RWPE1 (cell line): ENCODE measurements at regions not wholly inside any gene's neighbourhood (a gene's known extent, or its start where the extent isn't known, plus 50 kb on each side); places are given as distances from the start of the nearest gene placed in this dataset.

Source experiments
- CTCF ChIA-PET: fragments of 350-600 bp; sonication (Branson Sonifier 250); formaldehyde crosslinking; extraction: SDS; loops from one replicate; lab custom pipeline; 2021; lab: Yijun Ruan, JAX
- POLR2A ChIA-PET: fragments of 400-600 bp; formaldehyde crosslinking; extraction: SDS; loops from one replicate; lab custom pipeline; 2020; ENCODE audit warnings: antibody characterized with exemption; ENCODE audit not compliant: low non-redundant PET; lab: Yijun Ruan, JAX
- DNase-seq: peaks from one replicate; pipeline ENCODE4 v3.0.0; 2012; ENCODE audit warnings: low spot score
- H3K27ac ChIP-seq: fragments of 450-650 bp; 2 replicates; pipeline ENCODE4 v1.5.1; 2017
- TF ChIP-seq, protein P1 (sequence below): fragments of 450-650 bp; conservative IDR thresholded peaks from 2 replicates; pipeline ENCODE4 v1.5.1; 2017; ENCODE audit warnings: low read depth, mild to moderate bottlenecking

DNA sequence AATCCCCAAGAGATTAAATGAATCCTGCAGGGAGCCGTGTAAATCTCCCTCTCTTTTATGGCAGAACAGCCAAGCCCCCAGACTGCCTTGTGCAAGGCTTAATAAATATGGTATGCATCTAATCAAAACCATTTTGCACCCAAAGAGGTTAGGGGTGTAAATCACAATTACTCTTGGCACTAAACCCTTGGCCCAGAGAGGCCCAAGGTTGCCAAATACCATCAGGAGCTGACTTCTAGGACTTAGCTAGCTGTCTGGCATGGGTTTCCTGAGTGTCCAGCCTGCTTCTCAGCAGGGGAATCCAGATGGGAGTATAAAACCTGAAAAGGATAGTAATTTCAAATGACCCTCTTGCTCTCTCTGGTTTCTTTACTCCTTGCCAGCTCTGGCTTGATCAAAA, 610.4 kb downstream of the MED13L start:
- TF ChIP-seq, protein P1, sequence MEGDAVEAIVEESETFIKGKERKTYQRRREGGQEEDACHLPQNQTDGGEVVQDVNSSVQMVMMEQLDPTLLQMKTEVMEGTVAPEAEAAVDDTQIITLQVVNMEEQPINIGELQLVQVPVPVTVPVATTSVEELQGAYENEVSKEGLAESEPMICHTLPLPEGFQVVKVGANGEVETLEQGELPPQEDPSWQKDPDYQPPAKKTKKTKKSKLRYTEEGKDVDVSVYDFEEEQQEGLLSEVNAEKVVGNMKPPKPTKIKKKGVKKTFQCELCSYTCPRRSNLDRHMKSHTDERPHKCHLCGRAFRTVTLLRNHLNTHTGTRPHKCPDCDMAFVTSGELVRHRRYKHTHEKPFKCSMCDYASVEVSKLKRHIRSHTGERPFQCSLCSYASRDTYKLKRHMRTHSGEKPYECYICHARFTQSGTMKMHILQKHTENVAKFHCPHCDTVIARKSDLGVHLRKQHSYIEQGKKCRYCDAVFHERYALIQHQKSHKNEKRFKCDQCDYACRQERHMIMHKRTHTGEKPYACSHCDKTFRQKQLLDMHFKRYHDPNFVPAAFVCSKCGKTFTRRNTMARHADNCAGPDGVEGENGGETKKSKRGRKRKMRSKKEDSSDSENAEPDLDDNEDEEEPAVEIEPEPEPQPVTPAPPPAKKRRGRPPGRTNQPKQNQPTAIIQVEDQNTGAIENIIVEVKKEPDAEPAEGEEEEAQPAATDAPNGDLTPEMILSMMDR: no peak
- ChIA-PET CTCF (no interaction called here), POLR2A (no interaction called here)
- H3K27ac ChIP-seq: no peak overlapping the region
- no peak for DNase-seq

- POLR2A ChIA-PET: no interaction called here
- CTCF ChIA-PET: no interaction called here
- no peak for DNase-seq
- TF ChIP-seq, protein P1: no peak
- H3K27ac ChIP-seq: no peak overlapping the region
Measured at GRCh38 chr12:115666168-115666567, 611.3 kb downstream of the MED13L start.

- no peak overlapping the region for H3K27ac ChIP-seq
- ChIA-PET CTCF (no interaction called here), POLR2A (no interaction called here)
- TF ChIP-seq, protein P1: no peak
- DNase-seq: no peak
Measured at GRCh38 chr12:115661112-115661511, 616.4 kb downstream of the MED13L start.

DNA sequence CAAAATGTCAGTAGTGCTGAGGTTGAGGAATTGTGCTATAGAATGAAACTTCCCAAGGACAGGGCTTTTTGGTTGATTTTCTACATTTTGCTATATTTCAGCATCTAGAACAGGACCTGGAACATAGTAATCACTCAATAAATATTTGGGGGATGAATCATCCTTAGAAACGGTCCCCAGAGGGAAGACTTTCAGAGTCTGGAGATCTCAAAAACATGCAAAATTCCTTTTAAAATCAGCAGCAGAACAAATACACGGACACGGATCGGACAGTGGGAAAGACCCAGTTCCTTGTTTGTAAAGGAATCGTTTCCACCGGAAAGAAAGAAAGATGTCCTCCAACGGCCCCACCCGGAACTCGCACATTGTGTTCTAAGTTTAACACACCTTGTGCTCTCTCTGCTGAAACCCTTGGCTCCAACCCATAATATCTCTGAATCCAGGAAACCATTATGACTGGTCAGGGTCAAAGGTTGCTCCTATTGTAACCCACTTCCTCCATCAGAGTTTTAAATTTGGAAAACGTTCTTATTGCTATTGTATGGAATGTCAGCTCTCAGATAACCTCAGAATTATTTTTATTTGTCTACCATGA, 617.2 kb downstream of the MED13L start:
- ChIA-PET POLR2A (no interaction called here), CTCF (no interaction called here)
- TF ChIP-seq, protein P1: no peak
- DNase-seq: peak; percentile 18
- H3K27ac ChIP-seq: no peak overlapping the region

- DNase-seq: no peak
- CTCF ChIA-PET: no interaction called here
- POLR2A ChIA-PET: no interaction called here
- H3K27ac ChIP-seq: peak overlapping the region; percentile 22; the same call in 1 of the 2 replicates
- TF ChIP-seq, protein P1: no peak
Measured at GRCh38 chr12:115659422-115659821, 618.1 kb downstream of the MED13L start.

GRCh38 chr12:115657081-115658013, 620.1 kb downstream of the MED13L start:
- DNase-seq: peak; percentile 8
- ChIA-PET CTCF (no interaction called here), POLR2A (no interaction called here)
- TF ChIP-seq, protein P1: no peak
- peak overlapping the region; percentile 74 for H3K27ac ChIP-seq
